ENCODE measurements at regions not wholly inside any gene's neighbourhood (a gene's known extent, or its start where the extent isn't known, plus 50 kb on each side); places are given as distances from the start of the nearest gene placed in this dataset.

- no TSS peak for BruUV-seq (replicated peaks)
These were observed 464.0 kb downstream of the ATP23 start for GRCh38 chr12:58405363-58405762.

More at GRCh38 chr12:58405363-58405762, 464.0 kb downstream of the ATP23 start:
- Histone ChIP-seq H3K4me3 (ENCODE audit: insufficient read depth, low read depth, low read length) (no peak overlapping the region), H3K18ac (ENCODE audit: low read depth, low read length) (no peak overlapping the region), H2AK5ac (ENCODE audit: low read depth, low read length) (no peak overlapping the region), H3K27ac (ENCODE audit: insufficient read depth, low read length) (no peak overlapping the region), H4K20me1 (ENCODE audit: insufficient read depth, low read length) (no peaks in the 10 kb centered on the region), H3K4ac (ENCODE audit: low read depth, low read length) (no peak overlapping the region), H2AK9ac (replicated peaks; ENCODE audit: low read depth, low read length, poor library complexity) (no peak overlapping the region), H3K9me1 (ENCODE audit: insufficient read depth, low read length) (no peaks in the 10 kb centered on the region), H3K9me3 (ENCODE audit: control insufficient read depth, insufficient read depth, low read length) (no peaks in the 10 kb centered on the region), H3K23ac (ENCODE audit: low read depth, low read length) (no peak overlapping the region), H3K36me3 (ENCODE audit: control insufficient read depth, insufficient read depth, low read length) (no peaks in the 10 kb centered on the region), H2AFZ (replicated peaks; ENCODE audit: low read length, poor library complexity) (no peak overlapping the region), H3K4me2 (ENCODE audit: low read depth, low read length) (no peak overlapping the region), H2BK120ac (ENCODE audit: low read depth, low read length) (no peak overlapping the region), H3K4me1 (ENCODE audit: control insufficient read depth, insufficient read depth, low read length) (peaks cover 3% of the 10 kb centered on the region; the same call in 1 of the 2 replicates), H2BK20ac (ENCODE audit: low read depth, low read length) (no peak overlapping the region), H3K14ac (replicated peaks; ENCODE audit: low read depth, low read length) (no peak overlapping the region), H4K8ac (ENCODE audit: low read depth in 2 of 2, low read length in 2 of 2) (no peak overlapping the region), H2BK5ac (ENCODE audit: low read depth, low read length, poor library complexity, severe bottlenecking) (no peak overlapping the region), H3K9ac (ENCODE audit: low read depth, low read length) (no peak overlapping the region), H3K79me1 (ENCODE audit: low read depth in 1 of 2, low read length in 2 of 2) (no peaks in the 10 kb centered on the region), H2BK15ac (ENCODE audit: low read depth, low read length) (no peak overlapping the region), H3K27me3 (ENCODE audit: control insufficient read depth, insufficient read depth, low read length) (no peaks in the 10 kb centered on the region), H4K5ac (ENCODE audit: low read depth, low read length) (no peak overlapping the region), H4K91ac (ENCODE audit: insufficient read depth, low read depth, low read length) (no peak overlapping the region), H3K56ac (ENCODE audit: extremely low read depth, insufficient read depth, low read length) (no peak overlapping the region)
- no CpG with 5 or more reads among the region's 4 CpGs for WGBS, 2 experiments (ENCODE audit: extremely low coverage in 2 of 2, insufficient read length in 1 of 2)
- dilution Hi-C loops (cut with HindIII; ENCODE audit: low sequenced_read_pairs, unreplicated experiment) (no loop called here), intact Hi-C loops (cut with micrococcal nuclease) (loop anchor here (5.0 kb wide), 1 partner anchor 33 kb away; no protein-coding TSS in a partner anchor), in situ Hi-C loops (cut with MboI; ENCODE audit: low sequenced_read_pairs) (no loop called here)
- no peak for TF ChIP-seq FOS (IDR thresholded peaks at IDR 0.05; ENCODE audit: low read depth, low read length)
- no peak for TF ChIP-seq RCOR1 (IDR thresholded peaks at IDR 0.05; ENCODE audit: insufficient replicate concordance, low read length)
- TF ChIP-seq MAFK (IDR thresholded peaks at IDR 0.05; ENCODE audit: low read depth, low read length), result no peak
- no peak for TF ChIP-seq RFX5 (IDR thresholded peaks at IDR 0.05; ENCODE audit: low read depth, low read length)
- TF ChIP-seq SMC3 (IDR thresholded peaks at IDR 0.05; ENCODE audit: low read depth, low read length), result no peak
- TF ChIP-seq NFE2L2 (IDR thresholded peaks at IDR 0.05; ENCODE audit: low read depth, low read length), result no peak
- no peak for TF ChIP-seq MXI1 (IDR thresholded peaks at IDR 0.05; ENCODE audit: borderline replicate concordance, low read depth, low read length)
- no peak for TF ChIP-seq MAZ (IDR thresholded peaks at IDR 0.05; ENCODE audit: borderline replicate concordance, low read depth, low read length)
- TF ChIP-seq CHD1 (IDR thresholded peaks at IDR 0.05; ENCODE audit: low read depth, low read length), result no peak
- TF ChIP-seq CTCF (conservative IDR thresholded peaks at IDR 0.05; ENCODE audit: low read depth, low read length), result no peak
- TF ChIP-seq CEBPB (IDR thresholded peaks at IDR 0.05; ENCODE audit: low read depth, low read length), result no peak
- no peak for TF ChIP-seq RAD21 (IDR thresholded peaks at IDR 0.05; ENCODE audit: low read length)
- TF ChIP-seq ELK1 (IDR thresholded peaks at IDR 0.05; ENCODE audit: borderline replicate concordance, low read depth, low read length), result no peak
- no peak for TF ChIP-seq POLR2A (IDR thresholded peaks at IDR 0.05; ENCODE audit: low read depth, low read length)
- TF ChIP-seq BHLHE40 (IDR thresholded peaks at IDR 0.05; ENCODE audit: low read depth, low read length), result no peak
- no peak for TF ChIP-seq USF2 (IDR thresholded peaks at IDR 0.05; ENCODE audit: low read depth, low read length)
- ATAC-seq (ENCODE audit: low read depth) (no peak), DNase-seq (no peak)
- POLR2A ChIA-PET (ENCODE audit: unreplicated experiment), result no interaction called here
- CTCF ChIA-PET, result interaction anchor here (0.7 kb wide), 1 partner anchor 16 kb away, joined by 7 read pairs; no protein-coding TSS in a partner anchor
